ENCODE measurements at regions not wholly inside any gene's neighbourhood (a gene's known extent, or its start where the extent isn't known, plus 50 kb on each side); places are given as distances from the start of the nearest gene placed in this dataset.

- TF ChIP-seq TAF1 (IDR thresholded peaks at IDR 0.05; ENCODE audit: borderline replicate concordance, insufficient read depth, low read length) (no peak), POLR2AphosphoS5 (IDR thresholded peaks at IDR 0.05; ENCODE audit: low read depth, low read length) (no peak), REST (IDR thresholded peaks at IDR 0.05; ENCODE audit: insufficient read depth in 1 of 2, low read depth in 2 of 2, low read length in 2 of 2) (no peak), SIN3A (IDR thresholded peaks at IDR 0.05; ENCODE audit: borderline replicate concordance, insufficient read depth, low read length) (no peak)
These were observed 96.7 kb downstream of the HTR5A start for GRCh38 chr7:155166673-155167370.

All from PFSK-1 (cell line).